EH (cell line): ENCODE measurements at regions not wholly inside any gene's neighbourhood (a gene's known extent, or its start where the extent isn't known, plus 50 kb on each side); places are given as distances from the start of the nearest gene placed in this dataset.
"Not testable (repeated sequence)": the region's sequence is repeated elsewhere in the genome, so short reads cannot be mapped to it uniquely, and the experiment has no call there.

Experiments used
- DNase-seq: peaks from one replicate; pipeline ENCODE4 v3.0.0-alpha.2; 2015; ENCODE audit warnings: low read depth

DNA sequence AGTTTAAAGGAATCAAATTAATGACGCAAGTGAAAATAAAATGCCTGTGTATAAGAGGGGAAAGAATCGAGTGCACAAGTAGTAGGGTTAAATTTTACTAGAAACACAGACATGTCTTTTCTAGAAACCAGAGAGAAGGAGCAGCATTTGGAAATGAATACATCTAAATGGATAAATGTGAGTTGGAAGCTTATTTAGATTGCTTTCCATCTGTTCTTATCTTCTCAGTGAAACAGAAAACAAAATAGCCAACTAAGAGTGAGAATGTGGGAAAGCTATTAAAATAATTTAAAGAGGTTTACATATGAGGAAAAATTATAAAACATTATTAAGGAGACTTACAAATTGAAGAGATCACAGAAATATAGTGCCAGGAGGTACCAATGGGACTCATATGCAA lies 1818.9 kb upstream of the FLRT2 start:
- no peak for DNase-seq

DNA sequence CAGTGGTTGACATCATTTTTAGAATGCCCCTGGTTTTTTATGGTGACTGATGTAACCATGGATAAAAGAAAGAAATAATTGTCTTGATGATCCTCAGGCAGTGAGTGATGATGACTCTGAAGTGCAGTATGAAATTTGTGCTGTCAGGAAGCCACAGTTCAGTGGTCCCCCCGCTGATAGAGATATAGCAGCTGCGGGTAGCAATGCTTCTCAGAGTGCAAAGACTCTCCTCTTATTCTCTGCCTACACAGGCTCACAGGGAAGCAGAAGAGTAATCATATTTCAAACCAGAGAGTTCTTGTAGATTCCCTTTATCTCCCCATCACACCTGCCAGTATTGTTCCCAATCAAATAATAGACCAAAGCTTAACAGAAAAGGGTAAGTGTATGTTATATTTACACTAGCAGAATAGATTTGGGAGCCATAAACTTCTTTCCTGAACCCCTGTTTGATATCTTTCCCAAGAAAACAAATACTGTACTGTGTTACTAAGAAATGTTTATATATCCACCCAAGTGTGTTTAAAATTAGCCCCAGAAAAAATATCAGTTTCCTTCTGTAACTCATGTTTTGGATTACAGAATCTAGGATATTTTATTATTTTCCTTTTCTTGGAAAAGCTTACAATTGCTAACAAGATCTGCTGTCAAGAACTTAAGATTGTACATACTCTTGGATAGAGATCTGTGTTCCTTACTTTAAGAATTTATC lies 1817.4 kb upstream of the FLRT2 start:
- no peak for DNase-seq

DNA sequence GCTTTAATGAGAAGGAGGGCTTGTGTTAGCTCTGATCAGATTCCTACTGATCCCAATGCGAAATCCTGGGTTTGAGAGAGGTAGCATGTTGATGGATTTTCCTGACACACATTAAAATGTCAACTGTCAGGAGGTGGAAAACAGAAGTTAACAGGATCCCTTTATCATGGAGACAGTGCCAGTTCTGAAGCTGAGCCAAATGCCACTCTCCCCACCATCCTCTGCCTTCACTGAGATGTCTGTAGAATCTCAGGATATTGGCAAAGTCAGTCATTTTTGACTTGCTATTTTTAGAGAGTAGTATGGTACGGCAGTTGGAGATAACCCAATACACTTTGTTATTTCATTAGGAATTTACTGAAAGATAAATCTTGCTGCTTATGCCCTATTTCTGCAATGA lies 1816.2 kb upstream of the FLRT2 start:
- no peak for DNase-seq

DNA sequence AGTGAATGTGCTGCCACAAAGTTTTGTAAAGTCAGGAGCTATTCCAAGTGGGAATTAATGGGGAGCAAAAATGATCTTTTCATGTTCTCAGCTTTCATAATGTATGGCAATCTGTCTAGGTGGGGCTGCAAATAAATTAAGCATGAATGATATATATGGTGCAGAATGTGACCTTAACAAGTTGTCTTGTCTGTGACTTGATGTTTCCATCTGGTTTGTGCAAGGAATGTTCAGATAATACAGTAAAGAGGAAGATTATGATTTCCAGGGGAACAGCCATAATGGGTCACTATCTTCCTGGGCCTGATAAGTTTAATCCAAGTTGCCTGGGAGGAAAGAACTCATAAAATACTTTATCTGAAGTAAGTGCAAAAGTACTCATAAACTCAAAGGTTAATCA lies 1815.8 kb upstream of the FLRT2 start:
- no peak for DNase-seq

DNA sequence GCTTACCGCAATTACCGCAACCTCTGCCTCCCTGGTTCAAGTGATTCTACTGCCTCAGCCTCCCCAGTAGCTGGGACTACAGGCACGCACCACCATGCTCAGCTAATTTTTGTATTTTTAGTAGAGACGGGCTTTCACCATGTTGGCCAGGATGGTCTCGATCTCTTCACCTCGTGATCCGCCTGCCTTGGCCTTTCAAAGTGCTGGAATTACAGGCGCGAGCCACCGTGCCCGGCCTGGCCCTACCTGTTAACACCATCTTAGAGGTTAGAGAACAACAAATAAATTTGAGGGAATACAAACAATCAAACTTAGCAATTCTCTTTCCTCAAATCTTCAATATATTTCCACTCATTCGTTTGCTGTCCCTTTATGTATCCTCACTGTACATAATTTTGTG lies 1810.5 kb upstream of the FLRT2 start:
- not testable (repeated sequence) for DNase-seq

DNA sequence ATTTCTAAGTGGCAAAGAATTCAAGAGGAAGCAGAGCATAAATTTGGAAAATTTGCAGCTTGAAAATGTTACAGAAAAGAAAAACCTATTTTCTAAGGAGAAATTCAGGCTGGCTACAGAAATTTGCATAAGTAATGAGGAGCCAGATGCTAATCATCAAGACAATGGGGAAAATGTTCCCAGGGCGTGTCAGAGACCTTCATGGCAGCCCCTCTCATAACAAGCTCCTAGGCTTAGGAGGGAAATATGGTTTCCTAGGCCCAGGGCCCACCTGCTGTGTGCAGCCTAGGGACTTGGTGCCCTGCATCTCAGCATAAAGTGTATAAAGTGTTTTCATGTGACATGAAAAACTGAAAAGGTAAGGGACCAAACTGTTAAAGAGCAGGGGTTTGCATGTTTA lies 1796.3 kb upstream of the FLRT2 start:
- no peak for DNase-seq

DNA sequence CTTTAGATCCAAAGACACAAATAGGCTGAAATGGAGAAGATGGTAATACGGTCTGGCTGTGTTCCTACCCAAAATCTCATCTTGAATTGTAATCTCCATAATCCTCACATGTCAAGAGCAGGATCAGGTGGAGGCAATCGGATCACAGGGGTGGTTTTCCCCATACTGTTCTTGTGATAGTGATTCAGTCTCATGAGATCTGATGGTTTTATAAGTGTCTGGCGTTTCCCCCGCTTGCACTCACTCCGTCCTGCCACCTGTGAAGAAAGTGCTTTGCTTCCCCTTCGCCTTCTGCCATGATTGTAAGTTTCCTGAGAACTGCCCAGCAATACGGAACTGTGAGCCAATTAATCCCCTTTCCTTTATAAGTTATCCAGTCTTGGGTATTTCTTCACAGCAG lies 1795.5 kb upstream of the FLRT2 start:
- no peak for DNase-seq

DNA sequence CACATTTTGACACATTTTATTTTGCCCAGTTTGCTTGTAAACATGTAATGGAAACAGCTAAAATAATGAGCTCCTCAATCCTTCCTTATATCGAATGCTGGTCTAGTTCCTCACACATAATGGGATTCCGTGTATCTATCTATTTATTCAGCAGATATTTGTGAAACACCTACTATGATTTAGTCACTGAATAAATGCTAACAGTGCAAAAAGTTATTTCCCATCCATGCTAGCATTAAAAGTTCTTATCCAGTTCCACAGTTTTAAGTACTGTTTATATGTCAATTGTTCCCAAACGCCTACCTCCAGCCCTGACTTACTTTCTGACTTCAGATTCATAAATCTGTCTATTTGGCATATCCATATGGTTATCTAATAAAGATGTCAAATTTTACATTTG lies 1788.7 kb upstream of the FLRT2 start:
- no peak for DNase-seq

DNA sequence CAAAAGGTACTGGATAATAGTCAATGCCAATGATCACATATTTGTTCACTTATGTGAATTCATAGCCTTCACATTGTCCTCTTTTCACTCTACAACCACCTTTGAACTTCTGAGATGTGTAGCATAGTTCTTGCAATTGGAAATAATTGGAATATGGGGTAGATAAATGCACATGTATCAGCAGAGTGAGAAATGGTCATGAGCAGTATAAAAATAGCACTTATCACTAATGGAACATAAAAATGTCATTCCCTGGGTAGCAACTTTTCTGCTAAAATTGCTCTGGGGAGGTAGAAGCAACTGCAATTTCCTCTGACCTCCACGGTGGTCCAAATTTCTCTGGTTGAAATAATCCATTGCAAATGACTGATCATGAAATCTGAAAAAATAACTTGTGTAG lies 1785.7 kb upstream of the FLRT2 start:
- no peak for DNase-seq

DNA sequence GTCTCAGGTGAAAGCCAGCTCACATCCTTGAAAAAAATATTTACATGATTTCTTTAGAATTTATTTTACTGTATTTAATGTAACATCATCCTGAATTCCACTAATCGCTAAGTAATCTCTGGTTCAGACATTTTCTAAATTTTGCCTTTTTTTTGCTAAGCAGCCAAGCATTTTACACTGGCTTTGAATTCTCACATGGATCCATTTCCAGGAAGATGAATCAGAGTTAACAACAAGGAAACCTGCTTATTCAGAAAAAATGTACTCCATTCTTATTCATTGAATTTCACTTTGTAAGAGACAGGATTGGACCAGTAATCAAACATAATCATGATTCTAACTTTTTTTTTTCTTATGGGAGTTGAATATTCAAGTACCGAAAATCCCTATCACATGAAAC lies 1785.1 kb upstream of the FLRT2 start:
- no peak for DNase-seq

DNA sequence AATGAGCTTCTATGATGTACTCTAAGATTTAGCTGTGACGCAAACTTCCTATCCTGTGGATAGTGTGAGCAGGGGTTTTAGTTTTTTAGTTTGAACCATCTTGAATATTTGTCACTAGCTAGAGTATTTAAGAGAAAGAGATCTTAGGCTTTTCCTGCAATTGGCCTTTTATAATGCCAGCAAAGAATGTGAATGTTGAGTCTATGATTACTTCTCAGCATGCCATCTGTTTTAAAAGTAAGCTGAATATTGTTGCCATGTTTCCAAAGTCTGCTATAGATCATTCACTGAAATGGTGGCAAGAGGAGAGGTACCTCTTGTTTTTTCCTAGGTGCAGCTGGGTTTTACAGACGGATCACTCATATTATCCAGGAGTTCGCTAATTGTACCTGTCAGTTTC lies 1783.6 kb upstream of the FLRT2 start:
- no peak for DNase-seq

DNA sequence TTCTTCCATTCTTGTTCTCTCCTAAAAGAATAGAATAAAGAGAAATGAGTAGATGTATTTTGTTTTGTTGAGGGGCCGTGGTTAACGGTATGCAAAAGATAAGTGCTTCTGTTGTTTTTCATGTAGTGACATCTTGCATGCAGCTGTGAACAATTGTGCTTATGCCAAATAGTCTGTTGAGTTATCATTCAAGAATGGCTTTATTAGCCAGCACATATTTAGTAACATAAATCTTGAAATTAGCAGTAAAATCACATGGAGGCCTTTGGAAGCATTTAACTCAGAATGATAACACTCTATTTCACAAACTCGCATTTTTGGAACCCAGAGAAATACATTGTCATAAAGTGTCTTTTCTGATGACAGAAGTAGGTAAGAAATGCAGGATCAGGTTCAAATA lies 1772.0 kb upstream of the FLRT2 start:
- DNase-seq, result peak; percentile 2

DNA sequence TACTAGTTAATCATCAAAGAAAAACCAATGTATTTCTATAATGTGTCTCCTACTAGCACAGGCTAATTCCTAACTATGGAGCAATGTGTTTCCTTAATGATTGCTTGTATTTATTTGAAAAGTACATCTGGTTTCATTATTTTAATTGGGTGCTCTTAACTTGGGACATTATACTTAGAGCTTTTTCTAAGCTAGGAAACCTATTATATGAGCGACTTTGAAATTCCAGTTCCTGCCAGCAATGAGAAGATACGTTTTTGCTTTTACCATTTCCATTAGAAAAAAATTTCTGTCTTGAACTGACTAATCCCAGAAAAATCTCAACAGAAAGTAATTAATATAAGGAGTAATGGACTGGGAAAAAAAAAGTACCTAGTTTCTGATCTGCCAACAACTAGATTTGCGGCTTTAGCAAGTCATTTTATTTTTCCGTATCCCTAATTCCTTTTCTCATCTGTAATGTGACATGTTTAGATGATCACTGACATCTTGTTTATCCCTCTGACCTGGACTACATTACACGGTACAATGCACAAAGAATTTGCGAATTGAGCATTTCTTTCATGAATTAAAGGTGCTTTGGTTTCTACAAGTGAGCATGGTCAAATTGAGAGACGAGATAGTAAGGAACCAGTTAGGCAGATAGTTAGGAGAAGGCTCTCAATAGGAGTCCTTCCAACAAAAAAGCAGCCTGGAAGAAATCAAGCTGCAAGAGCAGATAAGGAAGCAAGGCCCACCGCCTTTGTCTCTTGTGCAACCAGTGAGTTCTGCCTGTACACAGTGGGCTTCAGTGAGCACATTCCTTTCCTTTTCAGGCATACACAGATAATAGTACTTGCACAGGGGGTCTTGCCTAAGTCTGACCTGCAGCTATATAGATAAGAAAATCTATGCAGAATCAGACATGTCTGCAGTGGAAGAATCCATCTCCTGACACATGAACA lies 1765.0 kb upstream of the FLRT2 start:
- peak; percentile 3 for DNase-seq

DNA sequence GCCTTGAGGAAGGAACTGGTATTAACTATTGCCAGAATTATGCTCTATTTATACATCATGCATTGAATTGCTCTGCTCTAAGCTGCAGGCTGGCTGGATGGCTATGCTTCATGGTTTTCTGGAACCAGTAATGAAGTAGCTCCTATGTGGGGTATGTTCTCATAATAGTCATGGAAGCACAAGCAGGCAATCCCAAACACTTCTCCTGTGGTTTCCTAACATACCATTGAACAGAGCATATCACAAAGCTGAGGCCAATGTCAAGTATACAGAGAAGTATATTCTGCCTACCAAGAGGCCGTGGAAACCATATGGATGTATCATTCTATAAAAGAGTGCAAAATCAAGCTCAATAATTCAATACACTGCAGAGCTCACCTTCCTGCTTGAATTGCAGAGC lies 1752.4 kb upstream of the FLRT2 start:
- DNase-seq, result no peak

DNA sequence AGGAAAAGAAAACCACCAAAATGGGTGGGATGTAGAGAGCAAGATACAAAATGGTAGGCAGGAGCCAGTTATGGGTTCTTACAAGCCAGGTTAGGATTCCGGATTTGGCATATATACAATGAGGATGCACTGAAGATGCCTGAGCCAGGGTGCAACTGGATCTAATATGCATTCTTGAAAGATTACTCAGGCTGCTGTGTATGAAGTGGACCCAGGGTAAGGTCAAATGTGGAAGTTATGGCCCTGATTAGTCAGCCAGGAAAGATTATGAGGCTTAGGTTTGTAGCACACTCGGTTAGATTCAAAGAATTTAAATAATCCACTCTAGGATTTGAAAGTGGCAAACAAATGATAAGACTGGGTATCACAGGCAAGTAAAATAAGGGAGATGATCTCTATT lies 1750.7 kb upstream of the FLRT2 start:
- DNase-seq, result peak; percentile 43

DNA sequence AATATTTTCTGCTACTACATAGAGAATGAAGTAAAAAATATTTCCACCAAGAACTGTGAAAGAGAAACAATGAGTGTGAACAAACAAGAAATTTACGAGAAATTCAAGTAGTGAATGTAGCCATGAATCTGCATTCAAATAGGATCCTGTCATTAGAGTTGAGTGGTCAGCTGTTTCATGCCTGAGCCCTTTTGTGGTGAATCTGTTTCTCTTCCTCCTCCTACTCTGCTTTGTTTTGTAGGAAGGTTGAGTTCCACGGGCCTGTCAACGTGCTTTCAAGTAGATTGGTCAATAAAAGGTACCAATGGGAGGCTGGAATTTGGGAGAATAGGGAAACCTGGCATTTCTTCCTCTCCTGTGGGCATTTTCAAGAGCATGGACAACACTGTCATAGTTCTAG lies 1749.6 kb upstream of the FLRT2 start:
- DNase-seq, result no peak

DNA sequence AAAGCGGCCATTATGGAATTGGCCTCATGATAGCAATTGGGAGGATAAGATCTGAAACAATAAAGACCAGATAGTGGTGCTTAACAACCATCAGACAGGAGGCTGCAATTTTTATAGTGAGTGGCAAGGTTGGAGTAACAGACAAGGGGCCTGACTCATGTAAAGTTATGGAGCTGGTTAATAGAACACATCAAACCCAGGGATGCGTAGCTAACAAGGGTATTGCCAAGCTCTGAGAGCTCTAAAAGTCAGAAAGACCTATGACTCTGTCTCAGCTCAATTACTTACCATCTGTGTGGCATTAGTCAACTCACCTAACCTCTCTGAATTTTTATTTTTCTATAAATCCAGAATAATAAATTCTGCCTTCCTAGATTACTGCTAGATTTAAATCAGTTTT lies 1731.5 kb upstream of the FLRT2 start:
- no peak for DNase-seq

DNA sequence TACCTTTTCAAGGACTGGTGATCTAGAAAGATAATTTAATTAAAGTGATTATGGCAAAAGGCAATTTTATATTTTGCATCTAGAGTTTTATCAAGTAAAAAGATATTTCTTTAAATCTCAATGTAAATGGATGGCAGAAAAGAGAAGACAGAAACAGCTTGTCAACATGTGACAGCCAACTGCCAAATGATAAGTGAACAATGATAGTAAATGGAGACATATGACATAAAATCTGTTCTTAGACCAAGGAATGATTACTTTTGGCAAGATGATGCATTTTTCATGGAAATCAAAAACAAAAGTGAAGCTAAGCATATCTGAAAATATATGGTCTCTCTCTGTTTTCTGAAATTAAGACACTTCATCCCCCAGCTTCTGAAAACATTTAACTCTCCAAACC lies 1730.7 kb upstream of the FLRT2 start:
- DNase-seq, result no peak

DNA sequence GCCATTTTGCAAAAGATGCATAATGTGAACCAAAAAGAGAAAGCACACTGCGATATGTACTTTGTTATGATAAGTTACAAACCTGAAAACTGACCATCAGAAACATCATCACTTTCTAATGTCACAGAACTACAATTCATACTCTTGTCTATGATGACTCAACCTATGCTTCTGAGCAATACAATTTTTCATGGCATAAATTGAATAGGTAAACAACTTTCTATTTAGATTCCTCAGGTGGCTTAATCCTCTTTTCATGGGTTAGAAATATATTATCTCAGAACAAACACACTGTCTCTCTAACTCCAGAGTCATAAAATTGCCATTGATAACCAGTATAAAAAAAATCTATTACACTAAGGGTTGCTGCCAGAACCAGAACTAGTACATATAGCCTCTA lies 1715.0 kb upstream of the FLRT2 start:
- no peak for DNase-seq

DNA sequence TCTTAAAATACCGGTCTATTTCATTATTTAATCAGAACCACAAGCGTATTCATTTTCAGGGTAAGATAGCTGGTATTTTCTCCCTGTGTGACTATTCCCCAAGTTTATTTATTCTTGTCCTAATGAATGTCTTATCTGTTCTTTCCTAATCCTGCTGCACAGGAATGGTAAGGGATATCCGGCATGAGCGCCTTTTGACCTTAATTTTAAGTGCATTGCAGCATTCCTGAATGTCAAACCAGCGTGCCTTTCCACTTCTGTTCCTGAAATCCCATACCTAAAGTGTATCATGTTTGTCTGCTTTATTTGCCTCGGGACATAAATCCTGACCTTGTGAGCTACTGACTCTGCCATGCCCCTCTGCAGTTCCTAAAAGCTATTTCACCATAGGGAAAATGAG lies 1713.2 kb upstream of the FLRT2 start:
- DNase-seq, result peak; percentile 31

DNA sequence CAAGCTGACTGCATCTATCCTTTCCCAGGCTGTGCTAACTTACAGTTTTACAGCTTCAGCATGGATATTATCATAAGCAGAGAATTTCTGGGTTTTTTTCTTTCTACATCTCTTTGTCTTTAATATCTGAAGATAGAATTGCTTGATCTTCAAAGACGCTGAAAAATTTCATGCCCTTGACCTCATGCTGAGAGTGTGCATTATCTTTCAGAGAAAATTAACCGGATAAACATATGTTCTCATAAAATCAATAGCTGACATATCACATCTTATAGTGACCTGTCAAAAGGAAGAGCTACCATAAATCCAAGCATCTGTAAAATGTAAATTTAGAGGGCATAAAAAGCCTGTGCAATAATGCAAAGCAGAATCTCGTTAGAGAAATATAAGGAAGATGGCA lies 1704.1 kb upstream of the FLRT2 start:
- DNase-seq, result no peak

DNA sequence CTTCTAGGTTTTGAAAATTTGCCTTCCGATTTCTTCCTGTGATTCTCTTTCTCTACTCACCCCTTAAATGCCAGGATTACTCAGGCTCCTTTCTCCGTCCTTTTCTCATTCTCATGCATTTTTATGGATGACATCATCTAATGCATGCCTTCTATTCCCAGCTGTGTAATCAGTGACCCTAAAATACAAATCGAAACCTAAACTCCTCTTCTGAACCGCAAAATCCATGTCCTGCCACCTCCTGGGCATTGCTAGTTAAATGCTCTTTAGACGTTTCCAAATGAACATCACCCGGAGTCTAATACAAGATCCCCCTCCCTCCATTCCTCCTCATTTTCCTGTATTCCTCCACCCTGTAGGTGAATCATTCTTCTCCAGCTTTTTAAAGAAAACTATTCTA lies 1703.1 kb upstream of the FLRT2 start:
- peak; percentile 6 for DNase-seq

DNA sequence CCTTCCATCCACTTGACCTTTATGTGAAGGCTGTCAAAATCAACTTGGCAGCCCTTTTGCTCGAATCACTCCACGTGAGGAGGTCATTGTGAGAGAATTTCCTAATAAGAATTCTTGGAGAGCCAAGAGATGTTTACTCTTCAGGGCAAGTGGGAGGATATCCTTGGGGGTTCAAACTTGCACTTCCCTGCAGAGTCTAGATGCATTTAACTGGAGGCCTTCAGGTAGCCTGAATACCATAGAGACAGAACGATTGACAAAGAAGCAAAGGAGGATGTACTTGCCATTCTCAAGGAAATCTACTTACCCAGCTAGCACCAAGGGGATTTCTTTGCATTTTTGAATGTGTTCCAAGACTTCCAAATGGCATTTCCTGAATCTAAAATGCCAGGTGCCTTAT lies 1702.6 kb upstream of the FLRT2 start:
- DNase-seq, result no peak

DNA sequence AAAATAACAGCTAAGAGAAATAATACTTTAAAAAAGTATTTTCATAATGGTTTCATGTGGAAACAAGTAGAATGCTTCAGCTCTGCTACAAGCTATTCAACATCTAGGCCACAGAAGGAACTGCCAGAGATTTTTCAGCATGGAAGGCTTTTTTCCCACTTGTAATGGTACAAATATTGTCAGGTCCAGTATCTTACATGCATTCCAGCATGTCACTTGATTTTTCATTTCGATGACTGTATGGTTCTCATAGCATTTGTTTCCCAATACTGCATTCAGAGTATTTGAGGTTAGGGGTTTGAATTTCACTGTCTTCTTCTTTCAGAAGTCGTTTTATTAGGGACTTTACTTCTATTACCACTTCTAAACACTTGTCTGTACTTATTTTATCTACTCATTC lies 1701.5 kb upstream of the FLRT2 start:
- no peak for DNase-seq
